Neural progenitor cell (in vitro differentiated cells): ENCODE measurements at regions not wholly inside any gene's neighbourhood (a gene's known extent, or its start where the extent isn't known, plus 50 kb on each side); places are given as distances from the start of the nearest gene placed in this dataset.

Experiments used
- DNase-seq: peaks from one replicate; pipeline ENCODE4 v3.0.0-alpha.2; 2016; ENCODE audit warnings: low spot score
- H2AFZ ChIP-seq: fragments of 200-600 bp; sonication (generic); replicated peaks from 2 replicates; pipeline ENCODE4 v1.6.1; 2016; ENCODE audit warnings: antibody characterized with exemption
- H3F3A ChIP-seq: fragments of 200-600 bp; sonication (generic); 2 replicates; pipeline ENCODE4 v1.6.1; 2016; ENCODE audit warnings: antibody characterized with exemption, low read depth
- H3K27ac ChIP-seq: fragments of 200-600 bp; sonication (generic); 2 replicates; pipeline ENCODE4 v1.5.1; 2016; ENCODE audit warnings: mild to moderate bottlenecking
- H3K27me3 ChIP-seq: fragments of 200-600 bp; sonication (generic); 2 replicates; pipeline ENCODE4 v1.6.1; 2016; ENCODE audit warnings: mild to moderate bottlenecking, moderate library complexity
- H3K36me3 ChIP-seq: fragments of 200-600 bp; sonication (generic); 2 replicates; pipeline ENCODE4 v1.5.1; 2016
- H3K4me1 ChIP-seq: fragments of 200-600 bp; sonication (generic); 2 replicates; pipeline ENCODE4 v1.6.1; 2016; ENCODE audit warnings: mixed run types
- H3K4me2 ChIP-seq: fragments of 200-600 bp; sonication (generic); 2 replicates; pipeline ENCODE4 v1.6.1; 2016
- H3K4me3 ChIP-seq: fragments of 200-600 bp; sonication (generic); 2 replicates; pipeline ENCODE4 v1.5.1; 2016
- H3K79me2 ChIP-seq: fragments of 200-600 bp; sonication (generic); 2 replicates; pipeline ENCODE4 v1.6.1; 2016; ENCODE audit warnings: low read depth
- H3K9ac ChIP-seq: fragments of 200-600 bp; sonication (generic); 2 replicates; pipeline ENCODE4 v1.6.1; 2016
- H3K9me3 ChIP-seq: fragments of 200-600 bp; sonication (generic); 2 replicates; pipeline ENCODE4 v1.5.1; 2016; ENCODE audit warnings: low read depth
- H4K20me1 ChIP-seq: fragments of 200-600 bp; sonication (generic); 2 replicates; pipeline ENCODE4 v1.6.1; 2016; ENCODE audit warnings: low read depth
- H3K27ac Mint-ChIP-seq: 3 replicates; pipeline ENCODE4 v1.8.0; 2021; ENCODE audit warnings: mixed read lengths
- H3K27me3 Mint-ChIP-seq: 2 replicates; pipeline ENCODE4 v1.8.0; 2022; ENCODE audit warnings: low read depth, mild to moderate bottlenecking, inconsistent platforms, moderate library complexity, mixed read lengths; ENCODE audit not compliant: insufficient read depth
- H3K36me3 Mint-ChIP-seq: 3 replicates; pipeline ENCODE4 v1.8.0; 2021; ENCODE audit warnings: mixed read lengths
- H3K4me1 Mint-ChIP-seq: 3 replicates; pipeline ENCODE4 v1.8.0; 2021; ENCODE audit warnings: mixed read lengths
- H3K4me3 Mint-ChIP-seq: 3 replicates; pipeline ENCODE4 v1.8.0; 2021; ENCODE audit warnings: mild to moderate bottlenecking, moderate library complexity, mixed read lengths
- H3K9me3 Mint-ChIP-seq: 3 replicates; pipeline ENCODE4 v1.8.0; 2020; ENCODE audit warnings: mixed read lengths
- CTCF ChIP-seq: fragments of 200-600 bp; sonication (generic); IDR thresholded peaks from 2 replicates; pipeline ENCODE4 v1.5.1; 2017; ENCODE audit warnings: antibody characterized with exemption, mild to moderate bottlenecking
- EZH2 ChIP-seq: fragments of 200-600 bp; sonication (generic); IDR thresholded peaks from 2 replicates; pipeline ENCODE4 v1.6.1; 2017; ENCODE audit warnings: antibody characterized with exemption, mild to moderate bottlenecking, moderate library complexity
- EZH2phosphoT487 ChIP-seq: fragments of 200-600 bp; sonication (generic); IDR thresholded peaks from 2 replicates; pipeline ENCODE4 v1.6.1; 2017; ENCODE audit warnings: antibody characterized with exemption

GRCh38 chr3:88758676-88759075, 348.7 kb upstream of the EPHA3 start:
- Mint-ChIP-seq H3K4me1 (peaks cover 7% of the 10 kb centered on the region), H3K27ac (no peak overlapping the region), H3K27me3 (no peaks in the 10 kb centered on the region), H3K36me3 (no peaks in the 10 kb centered on the region), H3K9me3 (no peaks in the 10 kb centered on the region), H3K4me3 (no peak overlapping the region)
- no peak for DNase-seq
- Histone ChIP-seq H3K9ac (no peak overlapping the region), H3K4me1 (no peaks in the 10 kb centered on the region), H3K9me3 (no peaks in the 10 kb centered on the region), H3K27ac (no peak overlapping the region), H3K36me3 (no peaks in the 10 kb centered on the region), H3K4me2 (no peak overlapping the region), H3K27me3 (no peaks in the 10 kb centered on the region), H3K4me3 (no peak overlapping the region), H2AFZ (no peak overlapping the region), H4K20me1 (no peaks in the 10 kb centered on the region), H3F3A (no peaks in the 10 kb centered on the region), H3K79me2 (no peaks in the 10 kb centered on the region)
- TF ChIP-seq CTCF (no peak), EZH2phosphoT487 (no peak), EZH2 (no peak)

DNA sequence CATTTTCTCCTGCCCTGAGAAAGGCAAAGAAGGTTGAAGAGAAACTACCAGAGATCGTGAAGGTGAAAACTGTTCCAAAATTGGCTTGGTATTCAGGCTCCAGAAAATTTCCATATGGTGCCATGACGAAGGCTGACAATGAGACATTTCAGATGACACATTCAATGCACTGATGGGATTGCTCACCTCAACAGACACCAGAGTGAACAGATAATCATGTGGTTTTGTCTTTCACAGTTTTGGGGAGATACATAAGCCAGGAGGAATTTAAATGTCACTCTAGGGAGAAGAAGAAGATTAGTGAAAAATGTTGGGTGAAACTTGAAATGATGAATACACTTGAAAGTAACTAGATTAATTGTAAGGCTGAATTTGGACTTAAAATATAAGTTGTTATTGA, 339.7 kb upstream of the EPHA3 start:
- H3K27me3 ChIP-seq, result no peaks in the 10 kb centered on the region
- Mint-ChIP-seq H3K27ac (no peak overlapping the region), H3K27me3 (no peaks in the 10 kb centered on the region), H3K36me3 (no peaks in the 10 kb centered on the region), H3K9me3 (peaks cover 12% of the 10 kb centered on the region), H3K4me1 (no peaks in the 10 kb centered on the region), H3K4me3 (no peak overlapping the region)
- no peak for DNase-seq
- no peaks in the 10 kb centered on the region for H3K79me2 ChIP-seq
- no peaks in the 10 kb centered on the region for H4K20me1 ChIP-seq
- H2AFZ ChIP-seq, result no peak overlapping the region
- H3K27ac ChIP-seq, result no peak overlapping the region
- no peaks in the 10 kb centered on the region for H3F3A ChIP-seq
- H3K36me3 ChIP-seq, result no peaks in the 10 kb centered on the region
- H3K4me2 ChIP-seq, result no peak overlapping the region
- H3K4me3 ChIP-seq, result no peak overlapping the region
- no peaks in the 10 kb centered on the region for H3K4me1 ChIP-seq
- H3K9me3 ChIP-seq, result no peaks in the 10 kb centered on the region
- TF ChIP-seq EZH2 (no peak), EZH2phosphoT487 (no peak), CTCF (no peak)
- H3K9ac ChIP-seq, result no peak overlapping the region

DNA sequence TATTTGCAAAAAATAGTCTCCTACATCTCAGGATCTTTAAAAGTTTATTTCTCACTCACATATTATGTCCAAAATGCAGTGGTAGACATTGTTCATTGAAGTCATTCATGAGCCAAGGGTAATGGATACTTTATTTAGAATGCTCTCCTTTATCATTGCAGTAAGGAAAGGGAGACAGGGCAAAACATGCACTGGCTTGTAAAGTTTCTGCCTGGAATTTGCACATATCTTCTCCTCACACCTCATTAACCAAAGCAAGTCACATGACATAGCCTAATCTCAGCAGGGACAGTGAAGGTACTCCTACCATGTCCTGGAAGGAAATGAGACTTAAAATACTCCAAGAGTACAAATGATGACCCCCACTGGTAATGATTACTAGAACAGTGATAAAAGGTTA, 333.7 kb upstream of the EPHA3 start:
- Histone ChIP-seq H3K36me3 (no peaks in the 10 kb centered on the region), H4K20me1 (no peaks in the 10 kb centered on the region), H3K4me3 (no peak overlapping the region), H3K4me1 (no peaks in the 10 kb centered on the region), H3K27me3 (no peaks in the 10 kb centered on the region), H3F3A (no peaks in the 10 kb centered on the region), H3K9me3 (no peaks in the 10 kb centered on the region), H2AFZ (no peak overlapping the region), H3K4me2 (no peak overlapping the region), H3K9ac (no peak overlapping the region), H3K79me2 (no peaks in the 10 kb centered on the region), H3K27ac (no peak overlapping the region)
- no peak overlapping the region for H3K27ac Mint-ChIP-seq
- H3K4me3 Mint-ChIP-seq, result no peak overlapping the region
- H3K36me3 Mint-ChIP-seq, result no peaks in the 10 kb centered on the region
- DNase-seq, result no peak
- peaks cover 12% of the 10 kb centered on the region for H3K9me3 Mint-ChIP-seq
- no peaks in the 10 kb centered on the region for H3K27me3 Mint-ChIP-seq
- H3K4me1 Mint-ChIP-seq, result no peaks in the 10 kb centered on the region
- TF ChIP-seq EZH2, result no peak
- no peak for TF ChIP-seq EZH2phosphoT487
- no peak for TF ChIP-seq CTCF
